Fibroblast of the aortic adventitia (primary cell): ENCODE measurements at regions not wholly inside any gene's neighbourhood (a gene's known extent, or its start where the extent isn't known, plus 50 kb on each side); places are given as distances from the start of the nearest gene placed in this dataset.

Experiments
- DNase-seq: peaks from one replicate; pipeline ENCODE4 v3.0.0-alpha.2; 2010; ENCODE audit warnings: low read depth
- H3K4me3 ChIP-seq: 2 replicates; pipeline ENCODE4 v1.5.1; 2011; ENCODE audit warnings: low read depth, mild to moderate bottlenecking, control low read depth, low read length, moderate library complexity
- CTCF ChIP-seq: IDR thresholded peaks from 2 replicates; pipeline ENCODE4 v1.5.1; 2011; ENCODE audit warnings: mild to moderate bottlenecking, low read length, control low read depth, inconsistent platforms; ENCODE audit not compliant: insufficient read depth

- TF ChIP-seq CTCF = no peak
- DNase-seq = no peak
Measured at GRCh38 chr2:215737477-215737876, 275.9 kb downstream of the MREG start.

GRCh38 chr2:215736653-215737290 is 276.6 kb downstream of the MREG start:
- H3K4me3 ChIP-seq = no peak overlapping the region
- TF ChIP-seq CTCF = peak; percentile 53
- DNase-seq = peak; percentile 83

More at GRCh38 chr2:215737477-215737876, 275.9 kb downstream of the MREG start:
- no peak overlapping the region for H3K4me3 ChIP-seq

GRCh38 chr2:215731108-215731658 is 282.2 kb downstream of the MREG start:
- no peak overlapping the region for H3K4me3 ChIP-seq
- TF ChIP-seq CTCF = no peak
- DNase-seq = no peak

- no peak for TF ChIP-seq CTCF
- DNase-seq = peak; percentile 27
- H3K4me3 ChIP-seq = no peak overlapping the region
Measured at GRCh38 chr2:215729985-215730620, 283.2 kb downstream of the MREG start.

GRCh38 chr2:215728504-215729065 is 284.8 kb downstream of the MREG start:
- H3K4me3 ChIP-seq = no peak overlapping the region
- peak; percentile 99 for DNase-seq
- peak; percentile 26 for TF ChIP-seq CTCF

GRCh38 chr2:215727507-215728503 is 285.5 kb downstream of the MREG start:
- H3K4me3 ChIP-seq = no peak overlapping the region
- DNase-seq = peak; percentile 68
- TF ChIP-seq CTCF = no peak
